ENCODE measurements at regions not wholly inside any gene's neighbourhood (a gene's known extent, or its start where the extent isn't known, plus 50 kb on each side); places are given as distances from the start of the nearest gene placed in this dataset.

DNA sequence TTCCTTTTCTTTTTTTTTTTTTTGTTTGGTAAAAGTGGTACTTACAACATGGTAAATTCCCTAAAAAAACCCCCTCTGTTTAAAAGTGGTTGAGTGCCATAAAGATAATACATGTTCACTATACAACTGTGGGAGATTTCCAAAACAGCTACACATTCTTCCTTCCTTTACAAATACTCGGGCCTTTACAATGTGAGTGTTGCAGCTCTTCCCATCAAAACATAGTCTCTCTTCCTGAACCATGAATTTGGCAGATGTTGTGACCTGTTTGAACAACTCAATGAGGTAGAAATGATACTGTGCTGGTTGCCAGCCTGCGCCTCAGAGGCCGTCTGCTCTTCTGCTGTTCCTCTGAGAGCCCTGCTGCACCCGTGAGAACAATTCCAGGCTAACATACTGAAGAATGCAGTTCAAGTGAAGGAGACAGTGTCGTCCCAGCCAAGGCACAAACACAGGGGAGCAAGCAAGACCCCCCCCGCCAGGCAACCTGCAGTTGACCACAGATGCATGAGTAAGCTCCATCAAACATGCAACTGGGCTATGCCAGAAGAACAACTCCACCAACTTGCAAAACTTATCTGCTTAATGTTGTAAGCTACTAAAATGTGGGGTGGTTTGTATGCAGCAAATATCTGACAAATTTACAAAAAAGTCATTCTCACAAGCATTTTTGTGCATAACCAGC is 645.0 kb downstream of the PCDH7 start:
- TF ChIP-seq EZH2 (IDR thresholded peaks at IDR 0.05; ENCODE audit: insufficient read depth, poor library complexity, severe bottlenecking) = no peak
- no peak for TF ChIP-seq EZH2phosphoT487 (IDR thresholded peaks at IDR 0.05; ENCODE audit: insufficient read depth, low read depth)
